GM19043 (cell line): ENCODE measurements at regions not wholly inside any gene's neighbourhood (a gene's known extent, or its start where the extent isn't known, plus 50 kb on each side); places are given as distances from the start of the nearest gene placed in this dataset.

ENCODE experiments used
- ATAC-seq: cut with Tn5 transposase; IDR thresholded peaks from one replicate; pipeline ENCODE4 v1.9.1; 2021; ENCODE audit warnings: low read depth; ENCODE audit not compliant: unreplicated experiment

DNA sequence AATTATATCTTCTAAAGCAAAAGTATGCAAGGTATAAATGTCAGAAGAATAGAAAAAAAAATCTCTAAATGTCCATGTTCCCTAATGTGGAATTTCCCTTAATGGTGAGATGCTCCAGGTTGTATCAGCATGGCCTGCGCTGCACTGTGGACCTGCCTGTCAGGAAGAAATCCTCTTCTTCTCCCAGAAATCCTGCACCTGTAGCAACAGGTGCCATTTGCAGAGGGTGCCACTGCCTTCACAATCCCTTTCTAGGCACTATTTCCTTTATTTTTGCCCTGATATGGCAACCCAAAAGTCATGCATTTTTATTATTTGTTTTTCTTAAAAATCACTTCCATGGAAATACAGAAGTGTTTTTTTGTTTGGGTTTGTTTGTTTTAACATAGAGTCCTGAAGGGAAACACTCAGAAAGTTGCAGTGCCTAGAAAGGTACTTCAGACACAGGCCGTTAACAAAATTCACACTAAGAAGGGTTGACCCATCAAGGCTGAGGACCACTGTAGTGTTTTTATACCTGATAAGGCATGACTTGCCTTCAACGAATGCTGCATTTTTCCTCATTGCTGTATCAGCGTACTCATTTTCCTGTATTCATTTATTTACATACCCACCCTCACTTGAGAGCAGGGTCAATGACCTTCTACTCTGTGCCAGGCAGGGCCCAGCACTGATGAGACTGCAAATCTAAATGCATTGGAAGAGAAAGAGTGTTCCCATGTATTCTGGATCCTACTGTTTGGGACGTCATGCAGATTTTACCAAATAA lies 177.8 kb downstream of the SNX18 start:
- ATAC-seq = no peak

DNA sequence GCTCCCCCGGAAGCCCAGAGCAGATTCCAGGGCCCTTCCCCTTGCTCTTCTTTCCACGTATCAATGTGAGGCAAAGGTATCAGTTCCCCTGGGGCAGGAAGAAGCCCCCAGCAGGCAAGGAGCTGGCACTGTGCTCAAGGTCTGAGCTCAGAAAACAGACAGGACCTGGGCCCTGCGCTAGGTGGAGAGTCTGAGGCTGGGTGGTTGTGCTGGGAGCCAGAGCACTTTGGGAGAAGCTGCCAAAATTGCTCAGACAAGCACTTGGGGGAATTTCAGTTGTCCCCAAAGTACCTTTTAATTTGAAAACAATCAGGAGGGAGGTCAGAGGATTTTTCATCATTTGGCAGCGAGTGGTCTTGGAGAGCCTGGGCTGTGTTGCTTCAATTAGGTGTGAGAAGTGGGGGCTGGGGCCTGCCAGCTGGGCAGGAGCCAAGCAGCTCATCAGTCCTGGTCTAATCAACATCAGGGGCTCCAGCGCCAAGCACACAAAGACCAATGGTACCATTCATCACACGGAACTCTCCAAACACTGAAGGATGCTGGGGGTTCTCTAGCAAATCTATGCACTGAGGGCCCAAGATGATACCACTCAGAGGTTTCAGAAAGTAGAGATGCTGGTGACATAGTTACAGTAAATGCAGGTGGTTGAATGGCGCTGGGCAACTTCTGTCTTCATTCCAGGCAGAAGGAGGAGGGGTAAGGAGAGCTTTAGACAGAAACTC lies 176.5 kb downstream of the SNX18 start:
- ATAC-seq = no peak

- no peak for ATAC-seq
Observed at GRCh38 chr5:54692631-54693030, 175.1 kb downstream of the SNX18 start.

GRCh38 chr5:54691656-54692055 lies 174.1 kb downstream of the SNX18 start:
- no peak for ATAC-seq

- no peak for ATAC-seq
Observed at GRCh38 chr5:54689411-54690251, 172.1 kb downstream of the SNX18 start.

DNA sequence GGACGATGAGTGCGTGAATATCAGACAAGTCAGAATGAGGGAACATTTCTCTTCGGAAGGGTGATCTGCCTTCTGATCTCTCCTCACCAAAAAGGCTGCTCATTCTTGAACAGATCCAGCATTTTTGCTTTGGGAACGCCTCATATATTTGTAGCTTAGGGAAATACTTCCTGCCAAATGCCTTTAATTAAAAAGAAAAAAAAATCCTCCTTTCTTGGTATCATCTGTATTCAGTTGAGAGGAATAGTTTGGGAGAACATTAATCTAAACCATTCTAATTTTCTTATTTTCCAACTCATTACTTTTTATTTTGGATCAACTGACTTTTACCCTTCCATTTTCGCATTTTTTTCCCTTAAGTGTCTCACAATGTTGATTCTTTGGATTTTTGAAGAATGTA lies 163.4 kb downstream of the SNX18 start:
- no peak for ATAC-seq

DNA sequence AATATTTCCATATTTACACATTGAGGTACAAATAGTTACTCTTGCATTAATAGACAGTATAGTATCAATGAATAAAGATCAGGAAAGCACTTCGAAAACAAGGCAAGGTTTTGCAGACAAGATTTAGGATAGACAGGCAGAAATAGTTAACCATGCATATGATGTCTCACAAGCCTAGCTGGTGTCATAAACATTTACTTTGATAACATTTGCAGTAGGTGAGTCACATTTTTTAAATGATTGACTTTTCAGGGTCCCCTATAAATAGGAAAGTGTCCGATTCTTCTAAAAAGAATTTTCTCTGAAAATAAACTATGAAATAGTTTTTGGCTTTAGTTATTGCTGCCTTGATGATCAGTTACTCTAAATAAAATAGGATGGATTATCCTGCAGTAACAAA lies 162.1 kb downstream of the SNX18 start:
- ATAC-seq = no peak

DNA sequence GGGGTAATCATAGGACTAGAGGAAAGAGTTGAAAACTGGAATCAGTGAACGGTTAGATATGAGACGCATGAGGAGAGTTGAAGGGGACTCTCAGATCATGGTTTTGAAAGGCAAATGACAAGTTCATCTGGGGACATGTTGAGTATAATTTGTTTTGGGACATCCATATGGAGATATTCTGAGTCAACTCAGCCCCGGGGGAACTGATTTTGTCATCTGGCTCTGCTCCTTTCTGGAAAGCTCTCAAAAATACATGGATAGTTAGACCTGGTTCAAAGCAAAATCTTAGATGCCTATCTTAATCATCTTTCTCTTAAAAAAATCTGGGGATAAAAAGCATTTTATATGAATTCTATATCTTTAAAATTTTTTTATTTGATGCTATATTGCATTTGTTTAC lies 161.2 kb downstream of the SNX18 start:
- no peak for ATAC-seq

GRCh38 chr5:54676481-54677340 lies 159.2 kb downstream of the SNX18 start:
- no peak for ATAC-seq

DNA sequence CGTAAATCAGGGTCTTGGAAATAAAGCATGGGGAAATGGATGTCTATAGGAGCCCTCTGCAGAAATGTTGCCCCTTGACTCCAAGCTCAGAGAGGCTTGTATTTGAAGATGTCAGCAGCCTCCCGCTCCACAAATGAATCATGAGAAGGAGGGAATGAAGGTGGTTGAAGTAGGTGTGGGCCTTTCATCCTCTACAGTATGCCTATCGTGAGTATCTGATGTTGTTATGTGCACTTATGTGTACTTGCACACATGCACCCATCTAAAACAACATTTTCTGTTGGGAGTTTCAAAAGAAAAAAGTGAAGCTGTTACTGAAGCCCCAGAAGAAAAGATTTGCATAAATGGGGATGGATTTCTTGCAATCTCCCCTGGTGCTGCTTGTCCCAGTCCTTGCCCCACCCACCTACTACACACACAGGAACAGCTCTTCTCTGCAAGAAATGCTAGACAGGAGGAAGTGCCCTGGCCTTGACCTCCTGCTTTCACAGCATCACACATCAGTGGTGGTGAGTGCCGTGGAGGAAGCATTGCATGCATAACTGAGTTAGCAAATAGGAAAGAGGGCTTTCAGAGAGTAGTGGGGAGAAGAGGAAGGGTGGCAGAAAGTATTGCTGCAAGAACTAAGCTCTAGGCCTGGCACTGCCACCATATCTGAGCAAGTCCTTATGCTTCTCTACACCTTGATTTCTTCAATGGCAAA lies 156.1 kb downstream of the SNX18 start:
- no peak for ATAC-seq

GRCh38 chr5:54672871-54673270 lies 155.3 kb downstream of the SNX18 start:
- ATAC-seq = no peak

DNA sequence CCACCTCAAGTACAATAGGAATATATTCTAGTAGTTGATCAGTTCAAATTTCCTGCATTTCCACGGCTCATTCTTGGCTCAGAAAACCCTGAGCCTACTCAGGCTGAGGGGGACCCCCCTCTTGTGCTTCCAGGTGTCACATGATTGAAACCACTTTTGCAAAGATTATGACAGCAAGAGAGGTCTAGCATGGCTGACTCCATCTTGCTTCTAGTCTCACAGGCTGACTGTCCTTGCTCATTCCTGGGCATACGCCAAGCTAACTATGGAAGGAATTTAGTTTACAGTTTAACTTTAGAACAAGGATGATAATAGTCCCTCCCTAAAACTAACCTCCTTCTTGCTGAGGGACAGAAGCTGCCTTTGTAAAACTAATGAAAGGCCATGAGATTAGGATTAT lies 154.1 kb downstream of the SNX18 start:
- no peak for ATAC-seq

DNA sequence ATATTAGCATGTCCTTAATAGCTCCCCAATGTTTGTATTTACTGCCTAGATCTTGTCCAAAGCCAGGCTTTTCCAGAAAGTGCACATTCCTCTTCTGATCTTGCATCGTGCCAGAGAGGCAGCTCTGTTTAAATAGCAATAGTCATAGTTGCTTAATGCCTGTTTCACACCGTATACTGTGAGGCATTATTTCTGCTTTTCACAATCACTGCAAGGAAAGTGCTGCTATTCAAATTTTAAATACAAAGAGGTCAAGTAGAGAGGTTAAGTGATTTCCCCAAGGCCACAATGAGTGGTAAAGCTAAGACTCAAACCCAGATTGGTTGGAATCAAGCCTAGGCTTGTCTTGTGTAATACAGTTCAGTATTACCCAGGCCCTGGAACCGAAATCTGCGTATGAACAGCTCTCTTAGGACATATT lies 153.6 kb downstream of the SNX18 start:
- ATAC-seq = no peak

DNA sequence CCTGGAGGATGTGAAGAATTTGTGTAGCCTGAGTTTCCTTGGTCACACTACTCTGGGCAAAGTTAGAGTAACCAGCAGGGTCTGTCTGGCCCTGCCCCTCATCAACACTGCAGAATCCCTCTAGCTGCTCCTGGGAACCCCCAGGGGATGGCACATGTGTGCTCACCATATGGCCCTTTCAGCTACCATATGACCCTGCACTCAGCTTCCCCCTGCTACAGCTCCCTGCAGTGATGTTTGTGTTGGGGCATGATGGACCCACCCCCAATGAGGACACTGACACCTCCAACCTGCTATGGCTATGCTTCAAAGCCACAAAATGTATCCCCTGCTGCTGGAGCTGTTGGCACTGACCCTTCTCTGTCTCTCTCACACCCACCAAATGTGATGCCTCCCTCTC lies 152.7 kb downstream of the SNX18 start:
- ATAC-seq = no peak

GRCh38 chr5:54669845-54670244 lies 152.3 kb downstream of the SNX18 start:
- ATAC-seq = no peak

DNA sequence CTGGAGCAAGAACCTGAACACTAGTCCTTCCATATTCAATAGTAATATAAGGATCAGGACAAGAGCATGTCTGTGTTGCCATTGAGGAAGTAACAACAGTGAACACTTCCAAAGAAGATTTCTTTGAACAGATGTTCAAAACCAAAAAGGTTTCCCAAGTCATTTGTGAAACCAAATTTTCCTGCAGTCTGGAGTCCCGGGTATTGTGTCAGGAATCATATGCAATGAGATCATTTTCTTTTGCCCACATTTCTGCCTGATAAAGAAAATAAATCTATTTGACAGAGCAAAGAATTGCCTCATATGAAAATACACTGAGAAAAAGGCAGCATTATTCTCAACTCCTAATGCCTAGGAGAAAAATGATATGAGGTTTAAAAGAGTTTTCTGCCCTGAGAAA lies 151.7 kb downstream of the SNX18 start:
- ATAC-seq = no peak

GRCh38 chr5:54668096-54668495 lies 150.5 kb downstream of the SNX18 start:
- no peak for ATAC-seq

- ATAC-seq = no peak
Observed at GRCh38 chr5:54667136-54667535, 149.6 kb downstream of the SNX18 start.

DNA sequence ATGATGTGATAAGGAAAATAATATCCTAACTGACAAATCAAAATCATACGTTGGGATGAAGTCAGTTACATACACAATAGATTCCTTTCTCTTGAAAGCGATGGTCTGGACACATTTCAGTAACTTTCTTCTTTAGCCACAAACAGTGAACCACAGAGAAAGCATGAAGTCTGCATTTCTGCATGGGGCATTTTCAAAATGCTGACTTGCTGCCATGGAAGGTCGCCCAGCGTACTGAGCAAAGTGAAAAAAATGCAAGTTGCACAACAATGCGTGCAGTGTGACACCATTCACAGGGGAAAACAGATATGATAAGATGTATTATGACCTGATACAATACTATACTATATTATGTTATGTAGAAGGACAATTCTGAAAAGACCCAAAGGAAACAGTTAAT lies 146.3 kb downstream of the SNX18 start:
- ATAC-seq = no peak

DNA sequence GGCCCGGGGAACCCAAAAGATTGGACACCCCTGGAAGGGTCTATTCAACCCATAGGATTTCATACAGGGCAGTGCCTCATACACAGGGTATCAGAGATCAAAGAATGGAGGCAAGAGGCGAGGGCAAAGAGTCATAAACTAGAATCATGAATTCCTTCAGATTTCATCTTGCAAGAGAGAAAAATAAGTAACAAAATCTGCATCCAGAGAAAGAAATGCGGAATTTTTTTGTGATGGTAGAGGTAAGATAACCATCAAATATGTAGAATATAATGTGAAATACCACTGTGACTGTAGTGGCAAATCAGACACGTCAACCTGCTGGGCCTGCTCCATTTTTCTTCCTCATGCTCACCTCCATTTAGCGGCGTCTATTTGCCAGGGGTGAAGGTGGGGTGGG lies 143.6 kb downstream of the SNX18 start:
- no peak for ATAC-seq
